Vagina (tissue), 2 donors: ENCODE measurements at regions not wholly inside any gene's neighbourhood (a gene's known extent, or its start where the extent isn't known, plus 50 kb on each side); places are given as distances from the start of the nearest gene placed in this dataset.

Source experiments
- DNase-seq, 2 donors: peaks; one replicate each; pipeline ENCODE4 v3.0.0-alpha.2; 2017; ENCODE audit errors: extremely low spot score in 2 of 2
- H3K27ac ChIP-seq: fragments of 200-600 bp; sonication (generic); one replicate; pipeline ENCODE4 v1.5.1; 2019
- H3K27me3 ChIP-seq: fragments of 200-600 bp; sonication (generic); one replicate; pipeline ENCODE4 v1.5.1; 2019
- H3K36me3 ChIP-seq, 2 donors: fragments of 200-600 bp; sonication (generic); one replicate each; pipeline ENCODE4 v1.5.1; 2017 to 2019
- H3K4me1 ChIP-seq: fragments of 200-600 bp; sonication (generic); one replicate; pipeline ENCODE4 v1.5.1; 2019
- H3K4me3 ChIP-seq, 2 donors: fragments of 200-600 bp; sonication (generic); 1 replicate in 1 of 2; 2 replicates in 1 of 2; pipeline ENCODE4 v1.5.1; 2016 to 2019
- H3K9me3 ChIP-seq: fragments of 200-600 bp; sonication (generic); one replicate; pipeline ENCODE4 v1.5.1; 2019
- POLR2A ChIP-seq, 2 donors: fragments of 450-650 bp; IDR thresholded peaks; one replicate each; pipeline ENCODE4 v1.6.1; 2017; ENCODE audit warnings: antibody characterized with exemption in 2 of 2, mild to moderate bottlenecking in 2 of 2, moderate library complexity in 2 of 2
- POLR2AphosphoS5 ChIP-seq, 2 donors: sonication (generic); formaldehyde crosslinking; IDR thresholded peaks; one replicate each; pipeline ENCODE4 v1.9.0; 2017; ENCODE audit warnings: antibody characterized with exemption in 2 of 2, mild to moderate bottlenecking in 2 of 2, low read depth in 1 of 2; ENCODE audit not compliant: insufficient read depth in 1 of 2
- intact Hi-C: fragments of 100-400 bp; cut with DNase I; formaldehyde crosslinking; loops from one replicate; pipeline ENCODE4 v1.15.1; 2023
- TF ChIP-seq, protein P1 (sequence below), 3 experiments: fragments of 450-650 bp in 2 of 3; fragments of 200-600 bp in 1 of 3; sonication (generic) in 1 of 3; IDR thresholded peaks; one replicate each; pipeline ENCODE4 v1.5.1; 2017 to 2019; ENCODE audit warnings: antibody characterized with exemption in 3 of 3, mild to moderate bottlenecking in 2 of 3, moderate library complexity in 2 of 3

DNA sequence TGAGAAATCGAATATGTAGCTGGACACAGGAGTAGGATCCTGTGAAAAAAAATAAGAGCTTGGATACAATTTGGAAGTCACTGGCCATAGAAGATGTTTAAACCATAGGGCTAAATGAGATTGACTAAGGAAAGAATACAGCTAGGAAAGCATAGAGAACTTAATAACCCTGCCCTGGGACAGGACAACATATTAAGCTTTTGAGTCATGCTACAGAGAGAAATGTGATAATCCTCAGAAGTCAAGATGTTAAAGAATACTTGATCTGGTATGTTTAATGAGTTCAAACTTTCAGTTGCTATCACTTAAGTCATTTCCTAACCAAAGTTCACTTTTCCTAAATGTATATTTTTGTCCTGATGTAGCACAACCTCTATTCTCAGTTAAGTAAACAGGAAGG lies 154.6 kb upstream of the TSHZ2 start:
- H3K4me1 ChIP-seq = no peaks in the 10 kb centered on the region
- TF ChIP-seq POLR2AphosphoS5 (IDR thresholded peaks at IDR 0.05; ENCODE audit: insufficient read depth in 1 of 2, low read depth in 1 of 2) = no peak
- no peak for TF ChIP-seq POLR2A (IDR thresholded peaks at IDR 0.05)
- TF ChIP-seq, protein P1, sequence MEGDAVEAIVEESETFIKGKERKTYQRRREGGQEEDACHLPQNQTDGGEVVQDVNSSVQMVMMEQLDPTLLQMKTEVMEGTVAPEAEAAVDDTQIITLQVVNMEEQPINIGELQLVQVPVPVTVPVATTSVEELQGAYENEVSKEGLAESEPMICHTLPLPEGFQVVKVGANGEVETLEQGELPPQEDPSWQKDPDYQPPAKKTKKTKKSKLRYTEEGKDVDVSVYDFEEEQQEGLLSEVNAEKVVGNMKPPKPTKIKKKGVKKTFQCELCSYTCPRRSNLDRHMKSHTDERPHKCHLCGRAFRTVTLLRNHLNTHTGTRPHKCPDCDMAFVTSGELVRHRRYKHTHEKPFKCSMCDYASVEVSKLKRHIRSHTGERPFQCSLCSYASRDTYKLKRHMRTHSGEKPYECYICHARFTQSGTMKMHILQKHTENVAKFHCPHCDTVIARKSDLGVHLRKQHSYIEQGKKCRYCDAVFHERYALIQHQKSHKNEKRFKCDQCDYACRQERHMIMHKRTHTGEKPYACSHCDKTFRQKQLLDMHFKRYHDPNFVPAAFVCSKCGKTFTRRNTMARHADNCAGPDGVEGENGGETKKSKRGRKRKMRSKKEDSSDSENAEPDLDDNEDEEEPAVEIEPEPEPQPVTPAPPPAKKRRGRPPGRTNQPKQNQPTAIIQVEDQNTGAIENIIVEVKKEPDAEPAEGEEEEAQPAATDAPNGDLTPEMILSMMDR (IDR thresholded peaks at IDR 0.05) = no peak
- H3K9me3 ChIP-seq = no peaks in the 10 kb centered on the region
- no peak overlapping the region for H3K27ac ChIP-seq
- no peaks in the 10 kb centered on the region for H3K36me3 ChIP-seq
- H3K27me3 ChIP-seq = no peaks in the 10 kb centered on the region
- no peak for DNase-seq
- intact Hi-C loops = loop anchor here (10.0 kb wide), 1 partner anchor 877 kb away; no protein-coding TSS in a partner anchor
- no peak overlapping the region for H3K4me3 ChIP-seq

DNA sequence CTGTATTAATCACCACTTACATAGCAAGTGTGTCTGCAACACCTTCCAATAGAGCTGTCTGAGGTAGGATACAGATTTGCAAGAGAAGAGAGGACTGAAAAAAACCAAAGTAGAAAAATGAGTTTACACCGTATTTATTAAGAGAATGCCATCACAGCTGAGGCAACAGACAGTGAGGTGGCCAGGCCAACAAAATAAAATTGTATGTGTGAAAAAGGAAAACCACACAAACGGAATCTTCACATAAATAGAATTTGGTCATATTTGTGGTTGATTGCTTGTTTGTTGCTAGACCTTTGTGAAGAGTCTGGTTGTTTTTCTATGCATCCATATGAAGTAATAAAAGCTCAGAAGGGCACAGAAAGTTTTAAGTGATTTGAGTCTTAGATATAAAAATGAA lies 157.8 kb upstream of the TSHZ2 start:
- TF ChIP-seq, protein P1 (IDR thresholded peaks at IDR 0.05) = no peak
- no peak for TF ChIP-seq POLR2AphosphoS5 (IDR thresholded peaks at IDR 0.05; ENCODE audit: insufficient read depth in 1 of 2, low read depth in 1 of 2)
- H3K9me3 ChIP-seq = no peaks in the 10 kb centered on the region
- no peaks in the 10 kb centered on the region for H3K27me3 ChIP-seq
- no peak overlapping the region for H3K4me3 ChIP-seq
- DNase-seq = no peak
- intact Hi-C loops = loop anchor here (10.0 kb wide), 1 partner anchor 880 kb away; no protein-coding TSS in a partner anchor
- no peaks in the 10 kb centered on the region for H3K36me3 ChIP-seq
- no peaks in the 10 kb centered on the region for H3K4me1 ChIP-seq
- no peak overlapping the region for H3K27ac ChIP-seq

DNA sequence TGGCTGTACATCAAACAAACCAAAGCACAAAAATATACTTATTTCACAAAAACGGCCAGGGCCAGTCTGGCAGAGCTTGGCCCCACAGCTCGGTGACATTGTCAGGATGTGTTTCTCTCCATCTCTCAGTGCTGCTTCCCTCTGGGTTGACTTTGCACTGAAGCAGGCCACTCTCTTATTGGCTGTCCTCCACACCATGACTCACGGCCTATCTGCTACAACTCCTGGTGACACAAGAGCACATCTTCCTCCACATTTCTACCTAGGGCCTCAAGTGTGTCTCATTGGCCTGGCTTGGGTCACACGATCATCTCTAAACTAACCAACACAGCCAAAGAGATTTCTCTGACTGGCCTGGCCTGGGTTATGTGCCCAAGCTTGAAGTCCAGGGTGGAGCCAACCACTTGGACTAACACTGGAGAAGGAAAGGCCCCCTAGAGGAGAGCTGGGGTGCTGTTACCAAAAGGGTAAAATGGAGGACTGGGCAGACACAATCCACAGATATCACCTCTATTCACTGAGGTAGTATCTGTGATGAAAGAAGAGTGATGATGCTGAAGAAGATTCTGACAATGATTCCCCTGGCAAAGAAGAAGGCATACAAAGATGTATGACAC lies 159.8 kb upstream of the TSHZ2 start:
- intact Hi-C loops = loop anchor here (10.0 kb wide), 1 partner anchor 882 kb away; no protein-coding TSS in a partner anchor
- TF ChIP-seq POLR2AphosphoS5 (IDR thresholded peaks at IDR 0.05; ENCODE audit: insufficient read depth in 1 of 2, low read depth in 1 of 2) (no peak), POLR2A (IDR thresholded peaks at IDR 0.05) (no peak)
- TF ChIP-seq, protein P1 (IDR thresholded peaks at IDR 0.05) = no peak

DNA sequence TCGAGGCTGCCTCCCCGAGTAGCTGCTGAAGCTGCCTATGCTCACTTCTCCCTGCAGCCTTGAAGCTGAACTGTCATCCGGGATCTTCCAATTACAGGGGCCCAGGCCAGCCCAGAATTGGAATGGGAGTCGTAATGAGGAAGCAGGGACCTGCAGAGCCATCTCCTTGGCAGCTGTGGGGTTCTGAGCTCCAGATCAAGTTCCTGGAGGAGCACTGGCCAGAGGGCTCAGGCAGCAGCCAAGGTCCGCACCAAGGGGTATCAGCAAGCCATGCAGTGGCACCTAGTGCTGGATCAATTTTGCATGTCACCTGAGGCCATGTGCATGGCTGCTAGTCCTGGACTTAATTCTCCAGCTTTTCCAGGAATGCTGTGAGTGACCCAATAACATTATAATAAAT lies 163.2 kb upstream of the TSHZ2 start:
- Histone ChIP-seq H3K36me3 (no peaks in the 10 kb centered on the region), H3K9me3 (no peaks in the 10 kb centered on the region), H3K4me1 (no peaks in the 10 kb centered on the region), H3K4me3 (no peak overlapping the region), H3K27ac (no peak overlapping the region), H3K27me3 (no peaks in the 10 kb centered on the region)
- DNase-seq = no peak
- no peak for TF ChIP-seq POLR2A (IDR thresholded peaks at IDR 0.05)
- TF ChIP-seq, protein P1 (IDR thresholded peaks at IDR 0.05) = no peak
- intact Hi-C loops = no loop called here

More for the DNA sequence above, 159.8 kb upstream of the TSHZ2 start:
- Histone ChIP-seq H3K9me3 (no peaks in the 10 kb centered on the region), H3K4me1 (no peaks in the 10 kb centered on the region), H3K27ac (no peak overlapping the region), H3K4me3 (no peak overlapping the region), H3K36me3 (no peaks in the 10 kb centered on the region), H3K27me3 (no peaks in the 10 kb centered on the region)
- DNase-seq = no peak

DNA sequence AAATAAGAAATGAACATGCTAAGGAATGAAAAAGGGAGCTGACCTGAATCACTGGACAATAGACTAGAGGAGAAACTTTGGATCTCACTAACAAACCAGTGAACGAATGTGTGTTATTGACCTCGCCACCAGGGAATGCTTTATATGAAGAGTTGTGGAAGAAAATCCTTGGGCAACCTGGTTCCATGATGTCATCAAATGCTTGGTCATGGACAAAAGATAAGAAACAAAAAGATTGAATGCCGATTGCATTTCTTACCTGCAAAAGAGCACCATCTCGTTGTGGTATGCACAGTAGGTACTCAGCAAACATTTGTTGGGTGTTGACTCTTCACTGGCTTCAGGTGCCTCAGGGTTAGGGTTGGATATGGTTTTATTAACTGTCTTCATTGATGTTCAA lies 165.2 kb upstream of the TSHZ2 start:
- H3K4me3 ChIP-seq = no peak overlapping the region
- TF ChIP-seq, protein P1 (IDR thresholded peaks at IDR 0.05) = no peak
- TF ChIP-seq POLR2AphosphoS5 (IDR thresholded peaks at IDR 0.05; ENCODE audit: insufficient read depth in 1 of 2, low read depth in 1 of 2) (no peak), POLR2A (IDR thresholded peaks at IDR 0.05) (no peak)
- H3K36me3 ChIP-seq = no peaks in the 10 kb centered on the region
- H3K27ac ChIP-seq = no peak overlapping the region
- no peaks in the 10 kb centered on the region for H3K4me1 ChIP-seq
- H3K9me3 ChIP-seq = no peaks in the 10 kb centered on the region
- H3K27me3 ChIP-seq = no peaks in the 10 kb centered on the region
- DNase-seq = no peak
- intact Hi-C loops = no loop called here
